NCI-H510A (cell line): ENCODE measurements at regions not wholly inside any gene's neighbourhood (a gene's known extent, or its start where the extent isn't known, plus 50 kb on each side); places are given as distances from the start of the nearest gene placed in this dataset.
A peak's percentile ranks its signal among the peaks of the same experiment; 100 is the strongest.
"Not testable (repeated sequence)": the region's sequence is repeated elsewhere in the genome, so short reads cannot be mapped to it uniquely, and the experiment has no call there.

ENCODE experiments used
- DNase-seq: peaks from one replicate; lab custom pipeline; 2025; lab: John Stamatoyannopoulos, UW

DNA sequence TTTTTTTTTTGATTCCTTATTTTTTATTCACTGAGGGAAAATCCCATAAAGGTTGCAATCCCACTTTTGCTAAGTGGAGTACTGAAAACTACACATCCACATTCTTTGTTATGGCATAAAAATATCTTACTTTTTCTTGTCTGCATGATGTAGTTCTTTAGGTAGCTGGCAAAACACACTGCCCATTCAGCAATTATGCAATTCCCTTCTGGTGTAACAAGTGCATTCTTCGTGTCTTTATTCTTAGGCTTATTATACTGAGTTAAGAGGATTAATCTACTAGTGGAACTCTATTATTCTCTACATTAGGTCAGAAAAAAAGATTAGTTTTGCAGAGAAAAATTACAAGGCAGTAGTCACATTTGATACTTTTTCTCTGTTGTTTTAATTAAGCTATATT lies 403.8 kb upstream of the GBE1 start:
- DNase-seq, result no peak

DNA sequence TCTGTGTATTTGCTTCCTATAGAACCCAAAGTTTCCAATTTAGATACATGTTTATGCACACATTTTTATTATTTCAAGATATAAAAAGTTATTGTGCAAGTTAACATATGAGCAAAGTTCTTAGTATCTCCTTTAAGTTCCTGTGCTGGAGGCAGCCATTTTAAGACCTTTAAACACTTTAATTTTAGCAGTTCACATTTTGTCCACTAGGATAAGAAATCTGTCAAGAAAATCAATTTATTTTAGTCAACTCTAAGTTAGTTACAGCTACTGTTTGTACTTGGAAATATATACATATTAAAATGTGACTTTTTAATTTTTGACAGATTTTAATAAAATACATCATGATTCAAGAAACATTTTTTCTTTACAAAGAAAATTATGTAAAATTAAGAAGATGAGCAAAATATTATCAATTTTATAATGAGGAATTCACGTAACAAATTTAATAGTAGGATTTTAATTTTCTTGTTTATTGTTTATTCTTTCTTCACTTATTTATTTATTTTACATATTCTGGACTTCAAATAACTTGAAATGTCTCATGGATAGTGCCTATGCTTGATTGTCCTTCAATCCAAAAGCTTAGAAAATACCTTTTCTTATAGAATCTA lies 402.6 kb upstream of the GBE1 start:
- DNase-seq, result no peak

DNA sequence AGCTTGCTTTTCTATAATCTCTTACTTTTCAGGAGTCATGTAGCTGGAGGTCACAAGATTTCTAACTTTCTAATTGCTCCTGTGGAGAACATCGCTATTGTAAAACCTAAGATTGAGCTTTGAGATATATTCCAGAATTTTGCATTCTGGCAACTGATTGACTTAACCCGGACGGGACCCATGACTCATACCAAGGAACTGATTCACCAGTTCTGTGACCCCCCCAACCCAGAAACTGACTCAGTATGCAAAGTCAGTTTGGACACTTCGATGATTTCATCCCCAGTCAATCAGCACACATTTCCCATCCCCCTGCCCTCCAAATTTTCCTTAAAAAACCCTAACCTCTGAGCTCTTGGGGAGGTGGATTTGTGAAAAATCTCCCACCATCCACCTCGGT lies 396.5 kb upstream of the GBE1 start:
- DNase-seq, result no peak

DNA sequence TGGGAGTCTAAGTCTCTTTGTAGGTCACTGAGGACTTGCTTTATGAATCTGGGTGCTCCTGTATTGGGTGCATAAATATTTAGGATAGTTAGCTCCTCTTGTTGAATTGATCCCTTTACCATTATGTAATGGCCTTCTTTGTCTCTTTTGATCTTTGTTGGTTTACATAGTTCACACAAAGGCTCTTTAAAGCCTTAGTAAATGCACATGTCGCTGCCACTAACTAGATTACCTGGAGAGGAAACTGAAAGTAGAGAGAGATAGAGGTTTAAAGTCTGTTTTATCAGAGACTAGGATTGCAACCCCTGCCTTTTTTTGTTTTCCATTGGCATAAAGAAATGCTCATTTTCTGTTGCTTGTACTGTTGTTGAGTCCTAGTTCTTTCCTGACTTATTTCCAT lies 392.4 kb upstream of the GBE1 start:
- DNase-seq, result not testable (repeated sequence)

DNA sequence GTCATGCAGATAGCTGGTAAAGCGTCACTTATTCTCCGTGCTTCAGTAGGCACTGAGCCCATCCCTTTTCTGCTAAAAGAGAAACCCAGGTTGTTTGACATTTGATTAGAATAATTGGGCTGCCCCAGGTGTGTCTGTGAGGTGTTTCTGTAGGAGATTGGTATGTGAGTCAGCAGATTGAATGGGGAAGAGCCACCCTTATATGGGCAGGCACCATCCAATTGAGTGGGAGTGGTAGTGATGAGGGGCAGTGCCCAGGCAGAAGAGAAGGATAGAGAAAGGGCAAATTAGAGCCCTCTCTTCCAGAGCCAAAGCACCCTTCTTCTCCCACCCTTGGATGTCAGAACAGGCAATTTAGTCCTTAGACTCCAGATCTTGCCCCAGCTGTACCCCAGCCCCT lies 384.3 kb upstream of the GBE1 start:
- no peak for DNase-seq

DNA sequence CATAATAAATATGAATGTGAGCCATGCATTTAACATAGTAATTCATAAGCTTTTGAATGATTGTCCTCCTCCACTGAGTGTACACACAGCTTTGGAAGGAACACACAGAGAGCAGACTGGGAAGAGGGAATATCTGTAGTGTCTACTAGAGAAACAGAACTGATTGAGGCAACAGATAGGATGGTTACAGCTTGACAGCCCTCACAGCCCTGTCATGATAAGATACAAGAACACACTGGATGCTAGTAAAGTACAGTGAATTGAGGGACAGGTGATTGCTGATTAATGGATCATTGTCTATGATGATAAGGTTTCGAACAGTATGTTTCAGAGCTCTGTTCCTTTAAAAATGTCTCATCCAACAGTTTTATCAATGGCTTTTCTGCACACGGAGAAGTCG lies 383.4 kb upstream of the GBE1 start:
- DNase-seq, result no peak

DNA sequence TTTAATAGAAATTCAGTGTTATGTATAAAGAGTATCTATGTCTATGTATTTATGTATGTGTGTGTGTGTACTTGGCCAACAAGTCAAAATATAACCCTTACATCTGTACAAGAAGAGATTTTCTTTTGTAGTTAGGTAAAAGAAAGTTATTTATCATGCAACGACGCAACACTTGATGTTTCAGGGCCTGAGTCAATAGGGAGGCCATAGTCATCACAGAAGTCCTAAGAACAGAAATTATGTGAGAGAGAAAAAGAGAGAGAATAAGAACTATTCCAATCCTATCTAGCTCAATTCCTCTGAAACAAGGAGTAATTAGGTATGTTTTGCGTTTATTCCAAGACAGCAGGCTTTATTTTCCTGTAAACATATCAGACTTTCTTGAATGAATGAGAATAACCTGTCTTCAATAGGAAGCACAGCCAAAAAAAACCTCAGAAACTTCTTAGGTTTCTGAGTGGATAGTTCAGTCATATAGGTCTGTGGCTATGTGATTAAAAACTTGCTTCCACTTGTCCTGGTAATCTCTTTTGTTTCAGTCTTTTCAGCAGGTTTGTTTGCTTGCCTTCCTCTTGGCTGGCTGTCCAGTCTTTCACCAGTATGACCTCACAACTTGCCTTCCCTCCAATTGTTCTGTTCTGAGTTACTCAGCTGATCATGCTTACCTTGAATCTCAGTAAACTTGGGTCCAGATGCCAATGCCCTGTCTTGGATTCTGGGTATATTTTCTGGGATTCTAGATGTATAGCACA lies 382.4 kb upstream of the GBE1 start:
- DNase-seq, result no peak

DNA sequence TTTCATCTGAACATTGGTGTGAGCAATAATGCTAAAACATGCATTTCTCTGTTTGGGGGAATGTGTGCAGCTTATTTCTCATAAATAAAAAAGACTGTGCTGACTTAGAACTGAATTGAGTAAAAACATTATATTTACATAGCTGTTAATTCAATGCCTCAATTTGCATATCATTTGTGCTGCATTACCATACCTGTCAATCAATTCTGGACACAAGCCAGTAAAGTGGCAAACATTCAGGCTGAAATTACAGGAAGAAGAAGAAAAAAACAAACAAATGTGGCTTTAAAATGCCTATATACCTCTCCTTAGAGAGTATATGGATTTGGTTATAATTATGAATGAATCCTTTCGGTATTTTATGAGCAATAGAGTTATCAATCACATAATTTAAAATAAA lies 380.1 kb upstream of the GBE1 start:
- no peak for DNase-seq

DNA sequence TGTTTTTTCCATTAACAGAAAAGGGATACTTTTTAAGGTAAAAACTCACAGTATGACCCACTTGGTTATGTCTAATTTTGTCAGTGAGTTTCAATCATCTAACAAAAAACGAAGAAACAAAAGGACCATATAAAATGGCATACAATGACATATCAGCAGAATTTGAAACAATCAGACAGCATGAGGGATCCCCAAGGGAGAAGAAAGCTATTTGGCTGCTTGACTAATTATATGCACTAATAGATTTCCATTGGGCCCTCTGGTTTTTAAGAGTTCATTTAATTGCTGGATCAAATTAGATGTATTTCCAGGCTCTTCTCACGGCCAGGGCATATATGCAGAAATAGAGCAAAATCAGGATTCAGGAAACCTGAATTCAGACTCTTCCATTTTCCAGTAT lies 376.4 kb upstream of the GBE1 start:
- DNase-seq, result no peak

DNA sequence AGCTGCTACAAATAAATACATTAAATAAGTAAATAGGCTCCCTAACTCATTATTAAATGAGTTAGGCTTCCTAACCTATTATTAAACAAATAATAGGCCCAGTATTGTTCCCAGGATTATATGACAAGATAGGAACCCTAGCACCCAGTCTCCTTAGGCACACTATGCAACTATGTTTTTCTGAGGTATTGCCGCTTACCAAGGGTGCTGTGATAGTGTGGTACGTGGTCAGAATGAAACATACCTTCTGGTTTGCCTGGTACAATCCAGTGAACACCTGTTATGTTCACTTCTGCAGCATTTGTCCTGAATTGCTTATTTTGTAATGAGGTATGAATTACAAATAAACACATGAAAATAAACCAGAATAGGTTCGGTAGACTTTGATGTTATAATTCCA lies 375.6 kb upstream of the GBE1 start:
- no peak for DNase-seq

DNA sequence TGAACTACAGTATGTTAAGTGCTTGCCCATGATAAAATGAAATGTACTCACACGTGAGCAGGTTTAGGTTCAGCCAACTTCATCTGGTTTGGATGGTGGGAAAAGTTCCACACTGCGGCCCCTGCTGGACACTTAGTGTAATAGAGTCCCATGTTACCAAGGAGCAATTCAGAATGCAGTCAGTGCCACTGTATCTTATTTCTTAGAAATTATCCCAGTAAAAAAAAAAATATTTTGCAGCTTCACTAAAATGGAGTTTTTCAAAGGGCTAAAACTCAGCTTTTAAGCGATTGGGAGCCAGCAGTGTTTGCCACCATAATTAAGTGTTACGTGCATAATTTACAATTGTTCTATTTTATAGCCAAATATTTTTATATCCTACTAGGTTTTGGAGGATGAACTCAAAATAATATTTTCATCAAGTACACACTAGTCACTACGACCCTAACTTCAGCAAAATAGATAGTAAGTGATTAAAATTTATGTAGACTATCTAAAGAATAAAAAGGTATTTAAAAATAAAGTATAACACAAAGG lies 371.7 kb upstream of the GBE1 start:
- DNase-seq, result peak; percentile 5

DNA sequence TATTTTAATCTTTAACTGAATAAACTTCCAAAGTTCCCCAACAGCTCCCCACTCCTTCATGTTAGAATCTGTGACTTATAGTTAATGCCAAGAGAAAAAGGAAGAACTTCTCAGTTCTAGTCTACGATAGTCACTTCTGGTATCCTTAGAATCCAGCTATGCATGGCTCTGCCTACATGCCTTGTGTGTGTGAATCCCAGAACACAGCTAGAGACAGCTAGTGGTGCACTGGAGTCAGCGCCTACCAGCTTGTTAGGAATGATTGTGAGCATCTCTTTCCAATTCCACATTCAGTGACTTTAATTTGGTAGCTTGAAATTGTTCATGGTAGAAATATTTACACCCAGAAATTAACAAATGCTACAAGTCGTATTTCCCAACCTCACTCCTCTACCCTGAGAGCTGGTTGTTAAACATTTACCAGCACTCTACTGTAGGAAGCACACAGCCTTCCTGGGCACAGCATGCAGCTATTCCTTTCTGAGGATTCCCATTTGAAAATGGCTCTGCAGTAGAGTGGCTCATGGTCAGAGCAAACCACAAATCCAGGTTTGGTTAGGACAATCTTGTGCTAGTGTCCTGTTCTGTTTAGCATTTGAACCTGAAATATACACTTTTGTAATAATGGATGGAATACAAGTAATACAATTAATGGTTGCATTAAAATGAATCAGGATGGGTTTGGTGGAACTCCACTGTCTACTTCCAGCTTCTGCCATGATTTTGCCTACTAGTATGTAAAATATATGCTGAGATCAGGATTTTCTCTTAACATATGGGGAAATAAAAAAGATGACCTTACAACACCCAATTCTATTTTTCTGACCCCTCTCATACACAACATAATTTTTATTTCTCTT lies 371.0 kb upstream of the GBE1 start:
- DNase-seq, result no peak

DNA sequence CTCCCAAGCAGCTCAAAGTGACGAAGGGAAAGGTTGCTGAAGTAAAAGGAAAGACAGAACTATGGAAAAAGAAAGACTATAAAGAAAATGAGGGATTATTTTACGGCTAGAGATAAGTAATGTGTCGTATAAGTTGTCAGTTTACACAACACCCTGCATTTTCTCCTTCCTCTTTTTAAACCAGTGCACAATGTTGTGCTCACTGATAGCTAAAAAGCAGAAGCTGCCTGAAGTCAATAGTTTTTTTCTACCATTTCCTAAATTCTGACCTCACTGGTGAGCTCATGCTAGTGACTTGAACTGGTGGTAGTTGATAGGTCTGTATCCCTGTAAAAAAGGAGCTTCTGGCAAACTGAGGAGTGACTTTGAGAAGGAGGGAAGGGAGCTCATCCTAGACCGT lies 368.6 kb upstream of the GBE1 start:
- no peak for DNase-seq

DNA sequence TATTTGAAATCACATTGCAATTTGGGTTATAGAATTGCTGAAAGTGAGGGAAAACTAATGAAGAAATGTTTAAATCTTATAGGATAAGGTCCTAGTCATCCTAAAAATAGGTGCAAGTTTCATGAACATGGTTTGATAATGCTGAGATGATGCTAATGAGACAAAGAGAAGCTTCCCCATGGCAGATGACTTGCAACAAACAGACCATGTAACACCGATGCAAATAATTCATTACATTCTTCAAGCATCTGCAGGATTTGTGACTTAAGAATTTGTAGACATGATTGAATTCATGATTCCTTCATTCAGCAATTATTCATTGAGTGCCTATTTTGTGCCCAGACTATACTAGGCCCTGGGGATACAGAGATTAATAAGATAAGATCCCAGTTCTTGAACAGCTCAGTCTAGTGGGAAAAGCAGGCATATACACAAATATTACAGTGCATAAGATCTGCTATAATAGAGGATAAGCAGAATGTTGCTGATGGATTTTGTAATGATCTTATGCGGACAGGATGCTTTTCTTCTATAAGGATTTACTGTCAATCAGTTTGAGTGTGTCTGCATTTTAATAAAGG lies 367.9 kb upstream of the GBE1 start:
- DNase-seq, result no peak

DNA sequence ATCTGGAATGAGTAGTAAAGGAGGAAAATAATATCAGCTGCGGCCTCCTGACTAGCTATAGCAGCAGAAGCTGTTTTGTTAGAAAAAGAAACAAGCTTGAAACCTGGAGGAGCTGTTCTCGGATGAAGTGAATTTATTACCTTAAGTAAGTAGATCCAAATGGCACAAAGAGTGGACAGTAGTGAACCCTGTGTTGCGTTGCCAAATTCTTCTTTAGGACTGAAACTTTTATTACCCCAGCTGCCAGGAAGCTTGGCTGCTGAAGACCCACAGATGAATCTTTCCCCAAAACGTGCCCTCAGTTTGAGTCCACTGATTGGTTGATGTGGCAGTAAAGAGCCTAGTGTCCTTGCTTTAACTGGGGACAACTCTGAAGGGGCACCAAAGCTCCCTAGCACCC lies 366.8 kb upstream of the GBE1 start:
- DNase-seq, result no peak

DNA sequence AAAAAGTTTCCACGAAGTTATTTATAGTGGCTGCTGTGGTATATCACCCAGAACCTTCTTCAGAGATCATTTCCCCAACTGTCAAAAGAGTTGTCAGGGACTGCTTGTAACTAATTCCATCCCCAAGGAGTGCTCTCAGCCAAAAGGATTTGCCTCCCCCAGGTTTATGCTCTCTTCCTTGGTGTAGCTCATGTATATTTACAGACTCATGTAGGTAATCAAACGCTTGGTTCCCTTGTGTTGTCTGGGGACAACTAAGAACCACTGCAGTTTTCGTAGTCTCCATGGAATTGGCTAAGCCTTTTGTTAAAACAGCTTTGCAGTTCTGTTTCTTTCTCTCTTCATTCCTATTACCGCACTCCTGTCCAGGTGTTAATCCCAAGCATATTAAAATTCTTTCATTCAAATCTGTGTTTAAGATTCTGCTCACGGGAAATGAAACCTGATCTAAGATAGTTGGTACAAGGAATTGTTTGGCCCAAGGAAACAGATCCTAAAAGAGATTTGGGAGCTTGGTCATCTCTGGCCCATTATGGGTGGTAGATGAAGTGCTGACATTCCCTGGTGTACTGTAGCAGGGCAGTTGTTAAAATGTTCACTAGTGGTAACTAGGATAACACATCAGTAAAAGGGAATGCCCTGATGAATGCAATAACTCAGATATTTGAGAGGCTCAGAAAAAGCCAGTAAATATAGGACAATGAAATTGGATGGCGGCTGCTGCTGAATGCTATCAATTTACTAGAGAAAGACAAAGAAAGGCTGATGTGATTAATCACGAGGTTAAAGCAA lies 361.3 kb upstream of the GBE1 start:
- no peak for DNase-seq

DNA sequence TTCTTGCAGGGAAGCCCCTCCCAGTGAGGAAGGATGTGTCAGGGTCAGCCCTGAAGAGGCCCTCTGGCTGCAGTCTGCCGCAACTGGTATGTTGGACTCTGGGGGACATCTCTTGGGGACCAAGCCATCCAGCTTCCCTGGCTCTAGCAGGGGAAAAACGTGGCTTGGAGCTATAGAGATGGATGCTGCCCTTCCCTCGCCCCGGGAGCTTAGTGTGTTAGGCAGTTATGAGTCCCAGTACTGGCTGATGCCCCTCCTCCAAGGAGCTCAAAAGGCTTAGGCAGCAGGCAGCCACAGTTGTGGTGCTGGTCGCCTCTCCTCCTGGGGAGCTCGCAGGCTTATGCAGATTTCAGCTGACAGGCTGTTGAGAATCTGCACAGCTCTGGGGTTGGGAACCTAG lies 353.1 kb upstream of the GBE1 start:
- no peak for DNase-seq

DNA sequence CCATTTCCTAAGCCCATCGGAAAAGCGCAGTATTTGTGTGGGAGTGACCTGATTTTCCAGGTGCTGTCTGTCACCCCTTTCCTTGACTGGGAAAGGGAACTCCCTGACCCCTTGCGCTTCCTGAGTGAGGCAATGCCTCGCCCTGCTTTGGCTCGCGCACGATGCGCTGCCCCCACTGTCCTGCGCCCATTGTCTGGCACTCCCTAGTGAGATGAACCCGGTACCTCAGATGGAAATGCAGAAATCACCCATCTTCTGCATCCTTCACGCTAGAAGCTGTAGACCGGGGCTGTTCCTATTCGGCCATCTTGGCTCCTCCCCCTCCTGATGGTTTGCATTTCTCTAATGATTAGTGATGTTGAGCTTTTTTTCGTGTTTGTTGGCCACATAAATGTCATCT lies 349.3 kb upstream of the GBE1 start:
- DNase-seq, result not testable (repeated sequence)

DNA sequence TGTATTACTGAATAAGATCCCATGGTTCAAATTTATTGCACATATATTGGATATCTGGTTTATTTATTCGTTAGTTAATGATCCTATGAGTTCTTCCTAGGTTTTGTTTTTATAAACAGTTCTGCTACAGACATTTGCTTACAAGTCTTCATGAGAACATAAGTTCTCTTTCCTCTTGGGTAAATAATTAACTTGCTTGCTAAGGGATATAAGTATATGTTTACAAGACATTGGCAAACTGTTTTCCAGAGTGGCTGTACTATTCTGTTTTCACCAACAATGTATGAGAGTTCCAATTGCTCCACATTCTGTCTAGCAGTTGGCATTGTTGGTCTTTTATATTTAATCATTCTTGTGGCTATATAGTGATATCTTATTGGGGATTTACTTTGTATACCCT lies 341.8 kb upstream of the GBE1 start:
- DNase-seq, result no peak

DNA sequence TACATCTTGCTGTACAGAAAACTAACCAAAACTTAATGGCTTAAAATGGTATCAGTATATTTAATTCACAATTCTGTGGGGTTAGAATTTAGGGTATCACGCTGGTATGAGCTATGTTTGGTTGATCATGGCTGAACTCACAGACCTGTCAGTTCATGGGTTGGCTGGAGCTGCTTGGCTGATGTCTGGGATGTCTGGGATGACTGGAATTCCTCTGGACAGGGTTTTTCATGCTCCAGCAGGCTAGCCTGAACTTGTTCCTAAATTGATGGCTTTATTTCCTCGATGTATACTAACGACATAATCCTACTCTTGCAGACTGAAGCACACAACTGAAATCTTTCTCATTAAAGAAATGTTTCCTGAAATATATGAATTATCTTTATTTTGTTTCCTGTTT lies 338.9 kb upstream of the GBE1 start:
- DNase-seq, result no peak

DNA sequence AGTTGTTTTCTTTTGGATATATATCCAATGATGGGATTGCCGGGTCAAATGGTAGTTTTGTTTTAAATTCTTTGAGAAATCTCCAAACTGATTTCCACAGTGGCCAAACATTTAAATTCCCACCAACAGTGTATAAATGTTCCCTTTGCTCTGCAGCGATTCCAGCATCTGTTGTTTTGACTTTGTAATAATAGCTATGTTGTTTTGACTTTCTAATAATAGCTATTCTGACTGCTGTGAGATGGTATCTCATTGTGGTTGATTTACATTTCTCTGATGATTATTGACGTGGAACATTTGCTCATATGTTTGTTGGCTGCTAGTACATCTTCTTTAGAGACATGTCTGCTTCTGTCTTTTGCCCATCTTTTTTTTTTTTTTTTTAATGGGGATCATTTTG lies 332.2 kb upstream of the GBE1 start:
- no peak for DNase-seq

DNA sequence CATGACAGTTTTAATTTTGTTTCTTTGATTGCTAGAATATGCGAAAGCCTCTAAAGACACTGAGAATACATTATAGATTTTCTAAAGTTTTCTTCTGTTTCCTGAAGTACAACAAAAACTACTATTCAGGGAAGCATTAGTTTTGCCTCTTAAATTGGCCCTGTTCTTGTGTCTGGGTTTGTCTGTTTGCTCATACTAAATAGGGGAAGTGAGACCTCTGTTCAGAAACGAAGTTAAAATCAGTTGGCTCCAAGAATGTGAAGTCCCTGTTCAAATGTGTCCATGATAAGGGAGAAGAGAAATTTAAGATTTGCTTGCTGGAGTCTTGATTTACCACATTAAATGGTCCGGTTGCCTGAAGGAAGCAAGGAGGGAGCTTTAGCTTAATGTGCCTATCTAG lies 327.3 kb upstream of the GBE1 start:
- DNase-seq, result no peak
